ENCODE measurements at regions not wholly inside any gene's neighbourhood (a gene's known extent, or its start where the extent isn't known, plus 50 kb on each side); places are given as distances from the start of the nearest gene placed in this dataset.

DNA sequence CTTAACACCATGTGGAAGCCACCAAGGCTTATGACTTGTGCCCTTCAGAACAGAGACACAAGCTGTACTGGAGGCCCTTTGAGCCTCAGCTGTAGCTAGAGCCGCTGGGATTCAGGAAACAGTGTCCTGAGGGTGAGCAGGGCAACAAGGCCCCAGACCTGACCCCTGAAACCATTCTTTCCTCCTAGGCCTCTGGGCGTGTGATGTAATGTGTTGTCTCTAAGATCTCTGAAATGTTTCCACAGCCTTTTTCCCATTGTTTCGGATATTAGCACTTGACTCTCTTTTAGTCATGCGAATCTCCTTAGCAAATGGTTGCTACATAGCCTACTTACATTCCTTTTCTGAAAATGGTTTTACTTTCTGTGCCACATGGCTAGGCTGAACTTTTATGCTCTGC is 114.9 kb downstream of the CD8B2 start:
- TF ChIP-seq SUZ12 (IDR thresholded peaks at IDR 0.05; ENCODE audit: extremely low read depth, insufficient read depth, insufficient read length) (no peak), YY1 (IDR thresholded peaks at IDR 0.05; ENCODE audit: insufficient read depth, insufficient read length) (no peak)

Measured in NT2/D1 (cell line).